ENCODE measurements at regions not wholly inside any gene's neighbourhood (a gene's known extent, or its start where the extent isn't known, plus 50 kb on each side); places are given as distances from the start of the nearest gene placed in this dataset.

- no peak for TF ChIP-seq FOXA2 (IDR thresholded peaks at IDR 0.05)
- no peak for TF ChIP-seq FOXA1 (IDR thresholded peaks at IDR 0.05)
- no peak for TF ChIP-seq RAD21 (IDR thresholded peaks at IDR 0.05)
- no peak for TF ChIP-seq ATF3 (IDR thresholded peaks at IDR 0.05)
- TF ChIP-seq NR2F2 (IDR thresholded peaks at IDR 0.05) = no peak
- no peak for TF ChIP-seq HNF4G (IDR thresholded peaks at IDR 0.05)
- TF ChIP-seq CTCF (IDR thresholded peaks at IDR 0.05; ENCODE audit: low read depth, low read length, missing input control) = no peak
- no peak for TF ChIP-seq TAF1 (conservative IDR thresholded peaks at IDR 0.05)
- no peak for TF ChIP-seq MAX (IDR thresholded peaks at IDR 0.05)
- TF ChIP-seq JUND (IDR thresholded peaks at IDR 0.05) = no peak
- no peak for TF ChIP-seq SP1 (IDR thresholded peaks at IDR 0.05)
- TF ChIP-seq EGR1 (IDR thresholded peaks at IDR 0.05; ENCODE audit: low read depth in 2 of 2) = no peak
- no peak for TF ChIP-seq RXRA (IDR thresholded peaks at IDR 0.05)
- no peak overlapping the region for H3K9ac ChIP-seq (ENCODE audit: low read depth in 1 of 2, low read length in 2 of 2)
- WGBS = 71% methylated on average over 12 of the region's 12 CpGs
- DNase-seq (ENCODE audit: low spot score) = no peak
- H3K27ac ChIP-seq (ENCODE audit: low read depth in 1 of 2, low read length in 2 of 2) = no peak overlapping the region
- H3K4me3 ChIP-seq (ENCODE audit: low read depth in 1 of 3, low read length in 3 of 3) = no peak overlapping the region
- no peaks in the 10 kb centered on the region for H3K9me3 ChIP-seq (ENCODE audit: control insufficient read depth in 4 of 4, low read length in 3 of 4)
- no peaks in the 10 kb centered on the region for H3K36me3 ChIP-seq (ENCODE audit: control insufficient read depth in 4 of 4, insufficient read depth in 3 of 4, low read depth in 1 of 4, low read length in 3 of 4)
- H3K4me1 ChIP-seq (ENCODE audit: control insufficient read depth in 4 of 4, insufficient read depth in 4 of 4, low read length in 3 of 4) = no peaks in the 10 kb centered on the region
- H3K27me3 ChIP-seq (ENCODE audit: control insufficient read depth in 4 of 4, insufficient read depth in 4 of 4, low read length in 3 of 4) = peaks cover 0 to 3% (median 0%) of the 10 kb centered on the region in 4 donors
These were observed 363.7 kb downstream of the MATN1 start for GRCh38 chr1:30359539-30360220.

GRCh38 chr1:30358500-30358899 lies 364.9 kb downstream of the MATN1 start:
- H3K9ac ChIP-seq (ENCODE audit: low read depth in 1 of 2, low read length in 2 of 2) = no peak overlapping the region
- no peaks in the 10 kb centered on the region for H3K27me3 ChIP-seq (ENCODE audit: control insufficient read depth in 4 of 4, insufficient read depth in 4 of 4, low read length in 3 of 4)
- DNase-seq (ENCODE audit: low spot score) = no peak
- H3K4me1 ChIP-seq (ENCODE audit: control insufficient read depth in 4 of 4, insufficient read depth in 4 of 4, low read length in 3 of 4) = no peaks in the 10 kb centered on the region
- no peak overlapping the region for H3K4me3 ChIP-seq (ENCODE audit: low read depth in 1 of 3, low read length in 3 of 3)
- TF ChIP-seq HNF4A (conservative IDR thresholded peaks at IDR 0.05) (no peak), ZBTB33 (IDR thresholded peaks at IDR 0.05) (no peak), SP1 (IDR thresholded peaks at IDR 0.05) (no peak), NR2F2 (IDR thresholded peaks at IDR 0.05) (no peak), YY1 (IDR thresholded peaks at IDR 0.05) (no peak), JUND (IDR thresholded peaks at IDR 0.05) (no peak), RAD21 (IDR thresholded peaks at IDR 0.05) (no peak), ATF3 (IDR thresholded peaks at IDR 0.05) (no peak), FOXA2 (IDR thresholded peaks at IDR 0.05) (no peak), REST (IDR thresholded peaks at IDR 0.05) (no peak), GABPA (IDR thresholded peaks at IDR 0.05 in 1 of 2, conservative IDR thresholded peaks at IDR 0.05 in 1 of 2) (no peak), HNF4G (IDR thresholded peaks at IDR 0.05) (no peak), TAF1 (conservative IDR thresholded peaks at IDR 0.05) (no peak), RXRA (IDR thresholded peaks at IDR 0.05) (no peak), EGR1 (IDR thresholded peaks at IDR 0.05; ENCODE audit: low read depth in 2 of 2) (no peak)
- H3K9me3 ChIP-seq (ENCODE audit: control insufficient read depth in 4 of 4, low read length in 3 of 4) = no peaks in the 10 kb centered on the region
- WGBS = 40% methylated on average over 3 of the region's 3 CpGs
- no peak overlapping the region for H3K27ac ChIP-seq (ENCODE audit: low read depth in 1 of 2, low read length in 2 of 2)
- no peaks in the 10 kb centered on the region for H3K36me3 ChIP-seq (ENCODE audit: control insufficient read depth in 4 of 4, insufficient read depth in 3 of 4, low read depth in 1 of 4, low read length in 3 of 4)
